NCI-H2196 (cell line): ENCODE measurements at regions not wholly inside any gene's neighbourhood (a gene's known extent, or its start where the extent isn't known, plus 50 kb on each side); places are given as distances from the start of the nearest gene placed in this dataset.

Experiments used
- DNase-seq: peaks from one replicate; lab custom pipeline; 2025; ENCODE audit not compliant: unreplicated experiment; lab: John Stamatoyannopoulos, UW

DNA sequence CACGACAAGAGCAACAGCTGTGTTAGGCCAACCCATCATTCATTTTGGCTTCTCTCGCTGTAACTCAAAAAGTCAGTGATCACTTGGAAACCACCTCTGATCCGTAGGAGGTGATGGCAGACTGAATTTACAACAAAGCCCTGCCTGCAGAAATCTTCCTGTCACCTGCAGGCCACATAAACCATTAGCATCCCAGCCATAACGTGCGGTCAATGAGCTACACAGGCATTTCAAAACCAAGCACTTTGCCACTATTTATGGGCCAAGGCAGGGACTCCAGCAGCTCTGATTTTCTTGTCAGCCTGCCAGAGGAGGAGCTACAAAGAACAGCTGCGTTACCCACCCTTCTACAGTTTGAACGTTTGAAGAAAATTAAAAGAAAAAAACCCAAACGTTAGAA is 228.1 kb upstream of the PPARGC1A start:
- no peak for DNase-seq

- no peak for DNase-seq
Measured at GRCh38 chr4:24116107-24116506, 226.3 kb upstream of the PPARGC1A start.

DNA sequence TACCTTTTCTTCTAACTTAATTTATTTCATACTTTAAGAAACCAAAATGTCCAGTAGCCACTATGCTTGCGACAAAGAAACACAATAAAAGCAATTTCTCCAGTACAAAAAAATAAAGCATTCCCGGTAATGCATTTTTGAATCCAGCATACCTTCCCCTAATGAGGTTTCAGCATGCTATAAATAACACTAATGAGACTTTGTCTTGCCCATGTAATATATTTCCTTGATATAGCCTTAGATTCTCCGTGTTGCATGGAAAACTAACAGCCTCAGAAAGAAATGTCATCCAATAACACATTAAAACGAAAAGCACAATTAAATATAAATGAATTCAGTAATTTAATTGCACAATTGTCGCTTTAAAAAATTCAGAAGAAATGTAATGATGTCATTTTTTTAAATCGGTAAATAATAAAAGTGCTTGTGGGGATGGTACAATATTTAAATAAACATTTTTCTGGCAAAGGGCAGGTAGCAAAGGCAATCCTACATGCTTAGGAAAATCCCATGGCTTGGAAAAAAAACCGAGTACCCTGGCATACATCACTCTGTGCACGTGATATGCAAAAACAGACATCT is 225.2 kb upstream of the PPARGC1A start:
- DNase-seq, result no peak

- DNase-seq, result no peak
Measured at GRCh38 chr4:24114444-24114843, 224.6 kb upstream of the PPARGC1A start.

DNA sequence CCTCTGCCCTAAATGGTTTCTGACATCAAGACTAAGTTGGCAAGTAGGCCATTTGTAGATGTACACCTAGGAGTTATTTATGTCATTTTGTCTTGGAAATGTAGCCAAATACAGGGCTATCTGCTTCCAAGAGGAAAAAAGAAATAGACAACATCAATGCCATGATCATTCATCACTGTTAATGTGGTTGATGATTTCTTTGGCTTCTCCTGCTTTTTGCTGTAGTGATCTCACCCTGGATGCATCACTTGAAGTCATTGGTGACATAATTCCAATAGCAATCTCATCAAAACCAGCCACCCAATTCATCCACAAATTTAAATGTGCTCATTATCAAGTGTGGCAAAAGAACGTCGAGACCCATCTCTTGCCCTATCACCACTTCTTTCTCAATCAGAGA is 222.6 kb upstream of the PPARGC1A start:
- DNase-seq, result no peak

GRCh38 chr4:24108567-24108966 is 218.7 kb upstream of the PPARGC1A start:
- DNase-seq, result no peak

DNA sequence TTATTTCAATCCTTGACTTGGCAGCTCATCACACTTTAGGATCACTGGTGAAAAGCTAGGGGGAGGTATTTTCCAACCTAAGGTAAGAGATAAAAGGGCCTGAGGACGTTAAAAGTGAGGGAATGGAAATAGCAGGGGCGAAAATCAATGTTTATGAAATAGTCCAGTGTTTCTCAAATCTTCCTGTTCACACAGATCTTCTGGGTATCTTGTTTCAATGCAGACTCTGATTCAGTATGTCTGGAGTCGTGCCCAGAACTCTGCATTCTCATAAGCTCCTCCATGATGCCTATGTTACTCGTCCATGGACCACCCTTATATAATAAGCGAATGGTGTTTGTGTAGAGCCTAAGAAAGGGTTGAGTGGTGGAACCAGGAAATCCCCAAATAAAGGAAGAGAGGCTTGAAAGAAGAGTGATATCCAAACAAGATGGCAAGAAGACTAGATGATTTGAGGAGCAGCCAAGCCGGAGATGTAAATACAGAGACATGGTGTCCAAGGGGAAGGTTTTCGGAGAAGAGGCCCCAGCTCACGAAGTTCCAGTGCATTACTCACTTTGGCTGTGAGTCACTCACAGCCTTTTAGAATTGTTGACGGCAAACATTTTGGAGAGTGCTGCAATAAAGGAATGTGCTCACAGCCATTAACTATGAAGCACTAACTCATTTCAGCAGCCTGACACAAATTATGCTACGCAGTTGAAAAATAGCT is 215.6 kb upstream of the PPARGC1A start:
- DNase-seq, result no peak

- no peak for DNase-seq
Measured at GRCh38 chr4:24104158-24104565, 214.3 kb upstream of the PPARGC1A start.

GRCh38 chr4:24103434-24104157 is 213.7 kb upstream of the PPARGC1A start:
- no peak for DNase-seq

DNA sequence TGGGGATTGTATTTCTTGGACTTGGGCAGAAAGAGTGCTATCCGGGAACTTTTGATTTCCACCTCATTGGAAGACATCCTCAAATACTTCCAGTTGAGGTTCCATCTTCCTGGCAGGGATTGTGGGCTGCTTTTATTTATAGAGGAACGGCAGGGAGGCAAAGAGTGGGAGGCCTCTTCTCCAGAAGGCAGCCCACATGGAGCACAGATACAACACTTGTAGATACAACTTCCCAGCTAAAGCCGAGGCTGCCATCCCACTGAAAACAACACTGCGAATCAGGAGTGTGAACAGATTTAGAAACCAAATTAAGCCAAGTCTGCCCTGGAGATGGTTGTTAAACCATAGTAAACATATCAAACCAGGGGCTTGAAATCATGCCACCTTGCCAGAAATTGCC is 212.8 kb upstream of the PPARGC1A start:
- DNase-seq, result no peak

DNA sequence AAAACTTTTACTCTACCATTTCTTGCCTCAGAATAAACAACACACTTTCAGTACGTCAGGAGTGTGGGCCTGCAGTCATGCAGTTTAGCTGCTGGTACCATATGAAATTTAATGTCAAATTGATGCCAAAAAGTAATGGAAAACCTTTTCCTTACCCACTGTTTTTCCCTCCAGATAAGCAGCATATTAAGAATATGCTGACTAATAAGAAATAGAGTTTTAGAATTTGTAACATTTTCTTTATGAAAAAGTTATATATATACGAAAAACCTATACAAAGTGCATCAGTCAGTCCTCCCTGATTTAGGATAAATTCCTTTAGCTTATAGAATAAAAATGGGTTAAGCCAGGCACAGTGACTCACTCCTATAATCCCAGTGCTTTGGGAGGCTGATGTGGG is 206.8 kb upstream of the PPARGC1A start:
- no peak for DNase-seq

- no peak for DNase-seq
Measured at GRCh38 chr4:24094726-24095125, 204.9 kb upstream of the PPARGC1A start.

- no peak for DNase-seq
Measured at GRCh38 chr4:24093446-24093845, 203.6 kb upstream of the PPARGC1A start.

DNA sequence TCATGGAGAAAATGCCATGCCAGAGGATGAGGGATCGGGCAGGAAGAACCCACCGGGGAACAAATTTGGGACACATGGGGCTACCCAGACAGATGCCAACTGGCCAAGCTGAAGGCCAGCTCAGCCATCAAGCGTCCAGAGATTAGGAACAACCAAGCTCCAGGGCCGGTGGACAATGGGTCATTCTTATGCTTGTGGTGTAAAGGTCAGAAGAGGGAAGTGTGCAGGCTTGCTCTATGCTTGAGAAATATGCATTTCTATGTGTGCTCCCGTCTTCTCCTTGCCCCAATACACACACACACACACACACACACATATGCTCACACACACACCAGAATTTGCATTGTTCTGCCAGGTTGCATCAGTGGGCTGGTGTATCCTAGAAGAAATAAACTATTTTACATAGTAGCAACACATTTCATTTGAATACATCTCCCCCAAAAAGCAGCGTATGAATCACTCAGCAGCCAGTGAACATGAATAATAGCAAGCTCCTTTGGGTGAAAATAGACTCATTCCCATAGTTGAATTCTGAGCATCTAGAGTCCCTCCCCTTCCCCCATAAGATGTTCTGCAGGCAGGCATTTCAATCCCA is 201.9 kb upstream of the PPARGC1A start:
- DNase-seq, result no peak

DNA sequence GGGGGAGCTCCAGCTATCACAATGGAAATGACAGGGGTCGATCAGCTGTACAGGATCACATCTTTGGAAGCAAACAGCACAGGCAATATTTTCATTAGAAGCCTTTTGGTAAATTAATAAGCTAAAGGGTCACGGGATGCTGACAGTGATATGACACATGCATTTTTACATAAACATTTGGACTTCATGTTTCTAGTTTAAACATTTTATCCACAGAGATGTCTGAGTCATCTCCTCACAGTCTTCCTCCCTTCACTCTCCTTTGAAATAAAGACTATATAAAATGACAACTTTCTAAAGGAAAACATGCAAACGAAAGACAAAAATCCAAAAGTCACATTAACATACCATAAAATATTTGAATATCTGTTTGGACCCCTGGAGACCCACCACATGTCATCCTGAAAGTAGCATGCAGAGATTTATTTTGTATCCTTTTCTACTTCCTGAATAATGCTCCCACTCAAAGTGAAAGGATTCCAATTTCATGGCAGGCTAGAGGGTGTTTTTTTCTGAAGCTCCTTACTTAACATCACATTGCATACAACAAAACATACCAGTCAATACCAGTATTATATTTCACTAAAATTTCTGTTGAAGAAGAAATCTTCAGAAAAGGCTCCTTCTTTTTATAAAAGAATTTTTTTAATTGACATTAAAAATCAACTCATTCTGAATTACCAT is 200.1 kb upstream of the PPARGC1A start:
- DNase-seq, result no peak

DNA sequence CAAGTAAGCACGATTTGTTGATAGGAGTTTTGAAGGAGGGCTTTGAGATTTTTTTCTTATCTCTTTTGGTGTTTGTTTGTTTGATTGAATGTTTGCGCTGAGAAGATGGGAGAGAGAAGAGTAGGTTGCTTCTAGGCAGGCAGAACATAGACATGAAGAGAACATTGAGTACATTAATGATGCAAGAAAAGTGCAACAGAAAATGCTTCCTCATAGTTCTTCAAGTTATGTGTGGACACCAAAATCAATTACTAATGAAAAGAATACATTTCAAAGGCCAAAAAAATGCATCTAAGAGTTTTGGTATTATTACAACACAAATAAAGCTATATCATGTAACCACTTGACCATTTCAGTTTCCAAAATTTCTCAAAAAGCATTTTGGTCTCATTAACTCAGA is 191.0 kb upstream of the PPARGC1A start:
- no peak for DNase-seq

GRCh38 chr4:24078347-24078962 is 188.6 kb upstream of the PPARGC1A start:
- peak; percentile 13 for DNase-seq

GRCh38 chr4:24076811-24077210 is 187.0 kb upstream of the PPARGC1A start:
- no peak for DNase-seq

DNA sequence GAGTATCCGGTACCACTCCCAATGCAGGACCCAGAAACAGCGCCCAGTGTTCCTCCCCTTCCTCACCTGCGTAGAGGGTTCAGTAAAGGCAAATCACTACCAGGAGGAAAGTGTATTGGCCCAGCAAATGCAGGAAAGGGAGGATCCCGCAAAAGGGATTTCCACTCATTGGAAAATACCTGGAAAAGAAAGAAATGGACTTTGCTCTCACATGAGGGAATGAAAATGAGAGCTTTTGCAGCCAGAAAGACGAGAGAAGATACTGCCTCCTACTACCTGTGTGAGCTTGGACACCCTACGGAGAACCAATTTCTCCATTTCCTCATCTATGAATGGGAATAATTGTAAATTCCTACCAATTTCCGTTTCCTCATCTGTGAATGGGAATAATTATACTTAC is 184.1 kb upstream of the PPARGC1A start:
- no peak for DNase-seq

DNA sequence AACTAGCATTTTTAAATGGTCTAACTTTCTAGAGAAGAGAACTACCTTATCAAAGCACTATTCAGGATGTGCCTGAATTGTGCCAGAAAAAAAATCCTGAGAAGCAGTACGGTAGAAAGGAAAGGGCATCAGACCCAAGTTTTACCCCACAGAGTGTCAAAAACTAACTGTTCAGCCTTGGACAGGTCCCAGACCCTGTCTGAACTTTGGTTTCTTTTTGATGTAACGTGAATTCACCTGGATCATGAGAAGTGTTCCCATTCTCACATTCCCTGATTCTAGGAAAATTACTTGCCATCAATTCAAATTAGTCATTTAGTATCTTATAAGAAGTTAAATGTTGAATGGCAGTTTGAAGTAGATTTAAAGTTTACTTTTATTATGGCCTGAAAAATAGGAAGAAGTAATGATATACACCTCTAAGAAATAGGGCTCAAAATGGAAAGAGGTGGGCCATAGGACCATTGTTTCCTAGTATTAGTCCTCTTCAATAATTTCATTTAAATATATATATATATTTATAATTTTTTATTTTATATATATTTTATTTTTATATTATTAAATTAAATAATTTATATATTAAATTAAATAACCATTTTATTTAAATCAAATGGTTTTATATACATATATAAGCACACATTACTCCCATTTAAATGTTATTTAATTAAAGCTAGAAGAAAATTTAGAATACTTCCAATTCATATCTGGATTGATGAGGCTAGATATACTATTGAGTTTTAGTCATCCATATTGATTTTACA is 181.9 kb upstream of the PPARGC1A start:
- no peak for DNase-seq
